ENCODE measurements at regions not wholly inside any gene's neighbourhood (a gene's known extent, or its start where the extent isn't known, plus 50 kb on each side); places are given as distances from the start of the nearest gene placed in this dataset.

DNA sequence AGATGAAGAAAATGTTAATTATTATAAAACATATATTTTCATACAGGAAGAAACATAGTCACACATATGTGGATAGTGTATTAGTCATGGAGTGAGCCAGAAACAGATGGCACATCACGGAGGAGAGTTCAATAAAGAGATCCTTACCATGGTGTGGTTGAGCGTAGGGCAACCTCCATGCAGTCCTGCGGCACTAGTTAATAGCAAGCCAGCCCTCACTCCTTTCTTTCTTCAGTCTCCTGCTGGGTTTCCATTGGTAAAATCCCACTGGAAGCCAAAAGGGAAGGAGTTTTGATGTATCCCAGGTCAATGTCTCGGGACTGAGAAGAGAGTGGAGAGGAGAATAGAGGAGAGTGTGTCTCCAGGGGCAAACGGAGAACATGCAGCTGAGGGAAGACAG, 328.1 kb downstream of the NR4A2 start:
- TF ChIP-seq RAD21 (IDR thresholded peaks at IDR 0.05 in 1 of 2, conservative IDR thresholded peaks at IDR 0.05 in 1 of 2; ENCODE audit: low read depth in 2 of 2, low read length in 2 of 2) (no peak), CHD2 (IDR thresholded peaks at IDR 0.05; ENCODE audit: low read length) (no peak), POLR2A (IDR thresholded peaks at IDR 0.05; ENCODE audit: control extremely low read depth in 1 of 2, low read depth in 2 of 2, low read length in 2 of 2) (no peak), BCL11A (IDR thresholded peaks at IDR 0.05; ENCODE audit: low read depth in 2 of 2, low read length in 2 of 2) (no peak), TEAD4 (IDR thresholded peaks at IDR 0.05; ENCODE audit: low read depth, low read length) (no peak), TAF1 (IDR thresholded peaks at IDR 0.05; ENCODE audit: low read depth, low read length) (no peak), RFX5 (IDR thresholded peaks at IDR 0.05; ENCODE audit: borderline replicate concordance, low read depth, low read length) (no peak), POLR2AphosphoS5 (IDR thresholded peaks at IDR 0.05; ENCODE audit: low read depth, low read length) (no peak)
- TF ChIP-seq, protein P1, sequence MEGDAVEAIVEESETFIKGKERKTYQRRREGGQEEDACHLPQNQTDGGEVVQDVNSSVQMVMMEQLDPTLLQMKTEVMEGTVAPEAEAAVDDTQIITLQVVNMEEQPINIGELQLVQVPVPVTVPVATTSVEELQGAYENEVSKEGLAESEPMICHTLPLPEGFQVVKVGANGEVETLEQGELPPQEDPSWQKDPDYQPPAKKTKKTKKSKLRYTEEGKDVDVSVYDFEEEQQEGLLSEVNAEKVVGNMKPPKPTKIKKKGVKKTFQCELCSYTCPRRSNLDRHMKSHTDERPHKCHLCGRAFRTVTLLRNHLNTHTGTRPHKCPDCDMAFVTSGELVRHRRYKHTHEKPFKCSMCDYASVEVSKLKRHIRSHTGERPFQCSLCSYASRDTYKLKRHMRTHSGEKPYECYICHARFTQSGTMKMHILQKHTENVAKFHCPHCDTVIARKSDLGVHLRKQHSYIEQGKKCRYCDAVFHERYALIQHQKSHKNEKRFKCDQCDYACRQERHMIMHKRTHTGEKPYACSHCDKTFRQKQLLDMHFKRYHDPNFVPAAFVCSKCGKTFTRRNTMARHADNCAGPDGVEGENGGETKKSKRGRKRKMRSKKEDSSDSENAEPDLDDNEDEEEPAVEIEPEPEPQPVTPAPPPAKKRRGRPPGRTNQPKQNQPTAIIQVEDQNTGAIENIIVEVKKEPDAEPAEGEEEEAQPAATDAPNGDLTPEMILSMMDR (IDR thresholded peaks at IDR 0.05; ENCODE audit: control extremely low read depth in 1 of 3, insufficient read depth in 1 of 3, low read depth in 1 of 3, low read length in 3 of 3): no peak
- TF ChIP-seq, protein P2, sequence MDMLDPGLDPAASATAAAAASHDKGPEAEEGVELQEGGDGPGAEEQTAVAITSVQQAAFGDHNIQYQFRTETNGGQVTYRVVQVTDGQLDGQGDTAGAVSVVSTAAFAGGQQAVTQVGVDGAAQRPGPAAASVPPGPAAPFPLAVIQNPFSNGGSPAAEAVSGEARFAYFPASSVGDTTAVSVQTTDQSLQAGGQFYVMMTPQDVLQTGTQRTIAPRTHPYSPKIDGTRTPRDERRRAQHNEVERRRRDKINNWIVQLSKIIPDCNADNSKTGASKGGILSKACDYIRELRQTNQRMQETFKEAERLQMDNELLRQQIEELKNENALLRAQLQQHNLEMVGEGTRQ (IDR thresholded peaks at IDR 0.05; ENCODE audit: low read length): no peak

Measured in H1 (cell line).